Hepatocyte (in vitro differentiated cells): ENCODE measurements at regions not wholly inside any gene's neighbourhood (a gene's known extent, or its start where the extent isn't known, plus 50 kb on each side); places are given as distances from the start of the nearest gene placed in this dataset.

Experiments used
- DNase-seq: peaks from one replicate; pipeline ENCODE4 v3.0.0-alpha.2; 2016; ENCODE audit warnings: low spot score
- H2AFZ ChIP-seq: fragments of 200-600 bp; sonication (generic); 2 replicates; pipeline ENCODE4 v1.6.0; 2016; ENCODE audit warnings: antibody characterized with exemption, mild to moderate bottlenecking
- H3K27ac ChIP-seq: fragments of 200-600 bp; sonication (generic); 2 replicates; pipeline ENCODE4 v1.5.1; 2016; ENCODE audit warnings: mild to moderate bottlenecking
- H3K27me3 ChIP-seq: fragments of 200-600 bp; sonication (generic); 2 replicates; pipeline ENCODE4 v1.6.1; 2016
- H3K36me3 ChIP-seq: fragments of 200-600 bp; sonication (generic); replicated peaks from 2 replicates; pipeline ENCODE4 v1.5.1; 2016; ENCODE audit warnings: low read depth; ENCODE audit not compliant: insufficient read depth
- H3K4me1 ChIP-seq: fragments of 200-600 bp; sonication (generic); 2 replicates; pipeline ENCODE4 v1.5.1; 2016; ENCODE audit warnings: mild to moderate bottlenecking, moderate library complexity; ENCODE audit not compliant: insufficient read depth
- H3K4me2 ChIP-seq: fragments of 200-600 bp; sonication (generic); 2 replicates; pipeline ENCODE4 v1.6.0; 2016
- H3K4me3 ChIP-seq: fragments of 200-600 bp; sonication (generic); 2 replicates; pipeline ENCODE4 v1.5.1; 2016; ENCODE audit warnings: mild to moderate bottlenecking
- H3K79me2 ChIP-seq: fragments of 200-600 bp; sonication (generic); 2 replicates; pipeline ENCODE4 v1.6.0; 2017; ENCODE audit warnings: mild to moderate bottlenecking
- H3K9me2 ChIP-seq: fragments of 200-600 bp; sonication (generic); replicated peaks from 2 replicates; pipeline ENCODE4 v1.6.0; 2017; ENCODE audit warnings: mild to moderate bottlenecking; ENCODE audit not compliant: insufficient read depth
- H3K9me3 ChIP-seq: fragments of 200-600 bp; sonication (generic); 2 replicates; pipeline ENCODE4 v1.5.1; 2016; ENCODE audit warnings: low read depth, mild to moderate bottlenecking
- H4K20me1 ChIP-seq: fragments of 200-600 bp; sonication (generic); 2 replicates; pipeline ENCODE4 v1.6.0; 2016; ENCODE audit warnings: mild to moderate bottlenecking; ENCODE audit not compliant: insufficient read depth, poor library complexity, severe bottlenecking
- CTCF ChIP-seq: fragments of 200-600 bp; sonication (generic); IDR thresholded peaks from 2 replicates; pipeline ENCODE4 v1.5.1; 2016; ENCODE audit warnings: antibody characterized with exemption, mild to moderate bottlenecking; ENCODE audit not compliant: poor library complexity
- EZH2 ChIP-seq: fragments of 200-600 bp; sonication (generic); IDR thresholded peaks from 2 replicates; pipeline ENCODE4 v1.6.1; 2016; ENCODE audit warnings: antibody characterized with exemption, mild to moderate bottlenecking, borderline replicate concordance
- EZH2phosphoT487 ChIP-seq: fragments of 200-600 bp; sonication (generic); IDR thresholded peaks from one replicate; pipeline ENCODE4 v1.6.1; 2018; ENCODE audit warnings: antibody characterized with exemption, mild to moderate bottlenecking, low read depth, moderate library complexity; ENCODE audit not compliant: unreplicated experiment, severe bottlenecking
- WGBS: methylation state at CpG from one replicate; pipeline ENCODE4 v1.1.6; 2016; ENCODE audit warnings: low lambda C conversion rate; ENCODE audit errors: missing lambda C conversion rate; 5-methylcytosine and 5-hydroxymethylcytosine counted together

- no peaks in the 10 kb centered on the region for H3K27me3 ChIP-seq
- no peak for TF ChIP-seq EZH2
- TF ChIP-seq EZH2phosphoT487: no peak
- no peak for TF ChIP-seq CTCF
- no peak overlapping the region for H3K27ac ChIP-seq
- H3K36me3 ChIP-seq: no peaks in the 10 kb centered on the region
- no peaks in the 10 kb centered on the region for H3K79me2 ChIP-seq
- H3K4me2 ChIP-seq: no peak overlapping the region
- H3K9me3 ChIP-seq: no peaks in the 10 kb centered on the region
- no peak overlapping the region for H2AFZ ChIP-seq
- H4K20me1 ChIP-seq: no peaks in the 10 kb centered on the region
- H3K4me1 ChIP-seq: no peaks in the 10 kb centered on the region
- H3K9me2 ChIP-seq: no peaks in the 10 kb centered on the region
- no peak overlapping the region for H3K4me3 ChIP-seq
- DNase-seq: no peak
Observed at GRCh38 chr9:13481274-13481673, 201.8 kb upstream of the MPDZ start.

GRCh38 chr9:13480693-13481092 lies 201.2 kb upstream of the MPDZ start:
- H3K4me2 ChIP-seq: no peak overlapping the region
- WGBS: 89% methylated on average over 3 of the region's 3 CpGs

GRCh38 chr9:13479096-13479495 lies 199.6 kb upstream of the MPDZ start:
- DNase-seq: no peak
- no peaks in the 10 kb centered on the region for H4K20me1 ChIP-seq
- H3K9me3 ChIP-seq: peaks cover 7% of the 10 kb centered on the region
- H3K4me3 ChIP-seq: no peak overlapping the region
- no peak overlapping the region for H3K27ac ChIP-seq
- H3K9me2 ChIP-seq: no peaks in the 10 kb centered on the region
- TF ChIP-seq CTCF (no peak), EZH2phosphoT487 (no peak), EZH2 (no peak)
- no peak overlapping the region for H3K4me2 ChIP-seq
- H2AFZ ChIP-seq: no peak overlapping the region
- no peaks in the 10 kb centered on the region for H3K36me3 ChIP-seq
- H3K79me2 ChIP-seq: no peaks in the 10 kb centered on the region
- no peaks in the 10 kb centered on the region for H3K4me1 ChIP-seq
- no peaks in the 10 kb centered on the region for H3K27me3 ChIP-seq

More at GRCh38 chr9:13480693-13481092, 201.2 kb upstream of the MPDZ start:
- no peaks in the 10 kb centered on the region for H4K20me1 ChIP-seq
- H3K9me2 ChIP-seq: no peaks in the 10 kb centered on the region
- no peak overlapping the region for H3K4me3 ChIP-seq
- H3K36me3 ChIP-seq: no peaks in the 10 kb centered on the region
- TF ChIP-seq EZH2 (no peak), CTCF (no peak)
- H3K27ac ChIP-seq: no peak overlapping the region
- H3K9me3 ChIP-seq: peaks cover 4% of the 10 kb centered on the region
- H2AFZ ChIP-seq: no peak overlapping the region
- H3K79me2 ChIP-seq: no peaks in the 10 kb centered on the region
- H3K27me3 ChIP-seq: no peaks in the 10 kb centered on the region
- no peak for DNase-seq
- H3K4me1 ChIP-seq: no peaks in the 10 kb centered on the region

- TF ChIP-seq EZH2phosphoT487 (no peak), CTCF (no peak), EZH2 (no peak)
- no peaks in the 10 kb centered on the region for H4K20me1 ChIP-seq
- DNase-seq: no peak
- H3K27me3 ChIP-seq: no peaks in the 10 kb centered on the region
- H3K4me3 ChIP-seq: no peak overlapping the region
- H3K4me2 ChIP-seq: no peak overlapping the region
- H3K9me2 ChIP-seq: no peaks in the 10 kb centered on the region
- H3K9me3 ChIP-seq: peaks cover 7% of the 10 kb centered on the region
- no peak overlapping the region for H3K27ac ChIP-seq
- no peak overlapping the region for H2AFZ ChIP-seq
- H3K4me1 ChIP-seq: no peaks in the 10 kb centered on the region
- WGBS: 67% methylated on average over 1 of the region's 1 CpG
- no peaks in the 10 kb centered on the region for H3K79me2 ChIP-seq
- no peaks in the 10 kb centered on the region for H3K36me3 ChIP-seq
Observed at GRCh38 chr9:13478639-13479038, 199.1 kb upstream of the MPDZ start.
